ENCODE measurements at regions not wholly inside any gene's neighbourhood (a gene's known extent, or its start where the extent isn't known, plus 50 kb on each side); places are given as distances from the start of the nearest gene placed in this dataset.

DNA sequence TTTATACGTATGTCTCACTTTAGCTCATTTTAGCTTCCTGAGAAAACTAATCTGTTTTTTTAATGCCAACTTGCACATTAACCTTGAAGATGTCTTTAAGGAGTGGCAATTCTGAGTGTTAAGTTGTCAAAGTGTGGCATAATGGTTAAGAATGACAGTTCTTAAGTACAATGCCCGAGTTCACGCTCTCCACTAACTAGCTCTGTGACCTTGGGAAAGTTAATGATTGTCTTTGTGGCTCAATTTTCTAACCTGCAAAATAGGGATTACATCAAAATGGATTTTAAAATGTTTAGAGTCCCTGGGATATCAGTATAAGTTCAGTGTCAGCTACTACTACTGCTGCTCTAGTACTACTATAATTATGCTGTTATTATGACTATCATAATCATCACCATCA, 409.7 kb downstream of the SOCS6 start:
- TF ChIP-seq, protein P1, sequence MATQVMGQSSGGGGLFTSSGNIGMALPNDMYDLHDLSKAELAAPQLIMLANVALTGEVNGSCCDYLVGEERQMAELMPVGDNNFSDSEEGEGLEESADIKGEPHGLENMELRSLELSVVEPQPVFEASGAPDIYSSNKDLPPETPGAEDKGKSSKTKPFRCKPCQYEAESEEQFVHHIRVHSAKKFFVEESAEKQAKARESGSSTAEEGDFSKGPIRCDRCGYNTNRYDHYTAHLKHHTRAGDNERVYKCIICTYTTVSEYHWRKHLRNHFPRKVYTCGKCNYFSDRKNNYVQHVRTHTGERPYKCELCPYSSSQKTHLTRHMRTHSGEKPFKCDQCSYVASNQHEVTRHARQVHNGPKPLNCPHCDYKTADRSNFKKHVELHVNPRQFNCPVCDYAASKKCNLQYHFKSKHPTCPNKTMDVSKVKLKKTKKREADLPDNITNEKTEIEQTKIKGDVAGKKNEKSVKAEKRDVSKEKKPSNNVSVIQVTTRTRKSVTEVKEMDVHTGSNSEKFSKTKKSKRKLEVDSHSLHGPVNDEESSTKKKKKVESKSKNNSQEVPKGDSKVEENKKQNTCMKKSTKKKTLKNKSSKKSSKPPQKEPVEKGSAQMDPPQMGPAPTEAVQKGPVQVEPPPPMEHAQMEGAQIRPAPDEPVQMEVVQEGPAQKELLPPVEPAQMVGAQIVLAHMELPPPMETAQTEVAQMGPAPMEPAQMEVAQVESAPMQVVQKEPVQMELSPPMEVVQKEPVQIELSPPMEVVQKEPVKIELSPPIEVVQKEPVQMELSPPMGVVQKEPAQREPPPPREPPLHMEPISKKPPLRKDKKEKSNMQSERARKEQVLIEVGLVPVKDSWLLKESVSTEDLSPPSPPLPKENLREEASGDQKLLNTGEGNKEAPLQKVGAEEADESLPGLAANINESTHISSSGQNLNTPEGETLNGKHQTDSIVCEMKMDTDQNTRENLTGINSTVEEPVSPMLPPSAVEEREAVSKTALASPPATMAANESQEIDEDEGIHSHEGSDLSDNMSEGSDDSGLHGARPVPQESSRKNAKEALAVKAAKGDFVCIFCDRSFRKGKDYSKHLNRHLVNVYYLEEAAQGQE (IDR thresholded peaks at IDR 0.05; ENCODE audit: insufficient read depth in 1 of 2, low read depth in 2 of 2, low read length in 2 of 2), result no peak
- TF ChIP-seq SIN3A (IDR thresholded peaks at IDR 0.05; ENCODE audit: borderline replicate concordance, insufficient read depth, low read length), result no peak
- TF ChIP-seq POLR2AphosphoS5 (IDR thresholded peaks at IDR 0.05; ENCODE audit: low read depth, low read length), result no peak
- no peak for TF ChIP-seq TAF1 (IDR thresholded peaks at IDR 0.05; ENCODE audit: borderline replicate concordance, insufficient read depth, low read length)

Data from PFSK-1 (cell line).